Panc1 (cell line): ENCODE measurements at regions not wholly inside any gene's neighbourhood (a gene's known extent, or its start where the extent isn't known, plus 50 kb on each side); places are given as distances from the start of the nearest gene placed in this dataset.

Experiments used
- POLR2AphosphoS5 ChIP-seq: IDR thresholded peaks from 2 replicates; pipeline ENCODE4 v1.6.1; 2012; ENCODE audit warnings: mild to moderate bottlenecking, low read depth, low read length, moderate library complexity
- REST ChIP-seq, 2 experiments: IDR thresholded peaks; 2 replicates each; pipeline ENCODE4 v1.6.1; 2011 to 2012; ENCODE audit warnings: low read depth in 2 of 2, control low read depth in 1 of 2, low read length in 1 of 2, mild to moderate bottlenecking in 1 of 2, moderate library complexity in 1 of 2; ENCODE audit not compliant: insufficient read depth in 1 of 2
- TCF7L2 ChIP-seq: IDR thresholded peaks from 2 replicates; pipeline ENCODE4 v1.6.1; 2011; ENCODE audit warnings: mild to moderate bottlenecking, low read depth, low read length, inconsistent platforms
- TF ChIP-seq, protein P1 (sequence below): fragments of 450-650 bp; IDR thresholded peaks from 2 replicates; pipeline ENCODE4 v1.5.1; 2017; ENCODE audit warnings: mild to moderate bottlenecking

DNA sequence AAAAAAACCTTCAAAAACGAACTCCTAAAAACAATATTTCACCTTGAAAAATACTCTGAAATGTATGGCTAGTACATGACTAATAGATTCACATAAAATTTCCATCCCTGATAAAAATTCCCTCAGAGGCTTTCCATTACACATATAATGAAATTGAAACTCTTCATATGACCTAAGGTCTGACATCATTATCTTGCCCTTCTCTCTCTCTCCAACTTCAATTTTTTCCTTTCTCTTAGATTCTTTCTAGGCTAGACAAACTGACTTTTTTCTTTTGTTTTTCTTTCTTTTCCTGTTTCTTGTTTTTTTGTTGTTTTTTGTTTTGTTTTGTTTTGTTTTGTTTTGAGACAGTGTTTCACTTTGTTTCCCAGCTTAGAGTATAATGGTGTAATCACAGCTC, 1220.5 kb downstream of the ROBO2 start:
- TF ChIP-seq, protein P1, sequence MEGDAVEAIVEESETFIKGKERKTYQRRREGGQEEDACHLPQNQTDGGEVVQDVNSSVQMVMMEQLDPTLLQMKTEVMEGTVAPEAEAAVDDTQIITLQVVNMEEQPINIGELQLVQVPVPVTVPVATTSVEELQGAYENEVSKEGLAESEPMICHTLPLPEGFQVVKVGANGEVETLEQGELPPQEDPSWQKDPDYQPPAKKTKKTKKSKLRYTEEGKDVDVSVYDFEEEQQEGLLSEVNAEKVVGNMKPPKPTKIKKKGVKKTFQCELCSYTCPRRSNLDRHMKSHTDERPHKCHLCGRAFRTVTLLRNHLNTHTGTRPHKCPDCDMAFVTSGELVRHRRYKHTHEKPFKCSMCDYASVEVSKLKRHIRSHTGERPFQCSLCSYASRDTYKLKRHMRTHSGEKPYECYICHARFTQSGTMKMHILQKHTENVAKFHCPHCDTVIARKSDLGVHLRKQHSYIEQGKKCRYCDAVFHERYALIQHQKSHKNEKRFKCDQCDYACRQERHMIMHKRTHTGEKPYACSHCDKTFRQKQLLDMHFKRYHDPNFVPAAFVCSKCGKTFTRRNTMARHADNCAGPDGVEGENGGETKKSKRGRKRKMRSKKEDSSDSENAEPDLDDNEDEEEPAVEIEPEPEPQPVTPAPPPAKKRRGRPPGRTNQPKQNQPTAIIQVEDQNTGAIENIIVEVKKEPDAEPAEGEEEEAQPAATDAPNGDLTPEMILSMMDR, result no peak
- TF ChIP-seq REST (IDR thresholded peaks at IDR 0.05; ENCODE audit: insufficient read depth in 1 of 2, low read depth in 2 of 2, low read length in 1 of 2) (no peak), POLR2AphosphoS5 (no peak), TCF7L2 (no peak)
